ENCODE measurements at regions not wholly inside any gene's neighbourhood (a gene's known extent, or its start where the extent isn't known, plus 50 kb on each side); places are given as distances from the start of the nearest gene placed in this dataset.

DNA sequence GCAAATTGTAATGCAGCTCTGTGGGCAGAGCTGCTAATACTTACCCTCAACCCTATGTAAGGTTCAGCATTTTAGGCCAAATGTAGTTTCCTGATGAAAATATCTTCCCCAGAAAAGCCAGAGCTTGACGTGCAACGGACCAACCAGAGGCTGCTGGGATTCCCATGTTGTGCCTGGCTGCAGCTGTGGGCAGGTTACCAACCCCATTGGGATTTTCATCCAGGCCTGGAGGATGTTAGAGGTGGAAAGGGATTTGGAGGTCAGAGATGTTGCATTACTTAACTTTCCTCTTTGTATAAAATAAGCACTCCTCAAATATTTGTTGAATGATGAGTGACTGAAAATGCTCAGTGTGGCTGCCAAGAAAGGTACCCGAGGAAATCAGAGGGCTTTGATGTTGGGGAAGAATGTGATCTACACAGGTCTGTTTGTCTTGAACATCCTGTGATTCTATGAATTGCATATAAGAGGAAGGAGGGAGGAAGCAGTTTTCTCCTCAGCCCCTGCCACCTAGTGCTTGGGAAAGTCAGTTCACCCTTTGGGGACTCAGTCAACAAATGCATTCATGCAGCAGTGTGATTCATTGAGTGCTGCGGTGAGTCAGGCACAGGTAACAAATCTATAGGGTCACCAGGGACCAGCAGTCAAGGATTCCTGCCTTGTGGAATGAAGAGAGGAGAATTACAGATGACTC lies 487.2 kb downstream of the RPS24 start:
- TF ChIP-seq HDGF (IDR thresholded peaks at IDR 0.05; ENCODE audit: borderline replicate concordance) (no peak), L3MBTL2 (conservative IDR thresholded peaks at IDR 0.05) (no peak), LEF1 (IDR thresholded peaks at IDR 0.05; ENCODE audit: borderline replicate concordance) (no peak), ZNF384 (IDR thresholded peaks at IDR 0.05) (no peak), TARDBP (IDR thresholded peaks at IDR 0.05) (no peak), FOXK2 (IDR thresholded peaks at IDR 0.05) (no peak), SP1 (IDR thresholded peaks at IDR 0.05) (no peak), ARNT (IDR thresholded peaks at IDR 0.05) (no peak), SUZ12 (IDR thresholded peaks at IDR 0.05) (no peak)
- TF ChIP-seq, protein P1, sequence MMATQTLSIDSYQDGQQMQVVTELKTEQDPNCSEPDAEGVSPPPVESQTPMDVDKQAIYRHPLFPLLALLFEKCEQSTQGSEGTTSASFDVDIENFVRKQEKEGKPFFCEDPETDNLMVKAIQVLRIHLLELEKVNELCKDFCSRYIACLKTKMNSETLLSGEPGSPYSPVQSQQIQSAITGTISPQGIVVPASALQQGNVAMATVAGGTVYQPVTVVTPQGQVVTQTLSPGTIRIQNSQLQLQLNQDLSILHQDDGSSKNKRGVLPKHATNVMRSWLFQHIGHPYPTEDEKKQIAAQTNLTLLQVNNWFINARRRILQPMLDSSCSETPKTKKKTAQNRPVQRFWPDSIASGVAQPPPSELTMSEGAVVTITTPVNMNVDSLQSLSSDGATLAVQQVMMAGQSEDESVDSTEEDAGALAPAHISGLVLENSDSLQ (IDR thresholded peaks at IDR 0.05): no peak
- ChIA-PET CTCF (no interaction called here), POLR2A (no interaction called here)
- DNase-seq (ENCODE audit: extremely low spot score): peak; percentile 19

DNA sequence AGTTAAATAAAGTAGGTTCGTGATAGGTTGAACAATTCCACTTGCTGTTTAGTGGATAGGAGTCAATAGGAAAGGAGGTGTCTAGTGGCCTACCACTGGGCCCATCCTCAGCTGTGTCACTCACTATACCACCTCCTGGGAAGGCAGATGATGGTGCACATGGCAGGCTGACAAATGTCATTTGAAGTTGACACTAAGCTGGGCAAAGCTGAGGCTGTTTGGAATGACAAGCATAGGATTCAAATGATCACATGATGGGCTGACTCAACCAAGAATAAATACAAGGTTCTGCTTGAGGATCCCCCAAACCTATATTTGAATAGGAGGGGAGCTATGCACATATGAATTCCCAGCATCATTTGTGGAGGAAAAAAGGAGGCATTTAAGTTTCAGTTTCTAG lies 489.8 kb downstream of the RPS24 start:
- no peak for DNase-seq (ENCODE audit: extremely low spot score)
- TF ChIP-seq NFRKB (IDR thresholded peaks at IDR 0.05) (no peak), LEF1 (IDR thresholded peaks at IDR 0.05; ENCODE audit: borderline replicate concordance) (no peak), ARNT (IDR thresholded peaks at IDR 0.05) (no peak)
- ChIA-PET POLR2A (no interaction called here), CTCF (interaction anchor here (1.5 kb wide), 1 partner anchor 8 kb away, joined by 3 read pairs; no protein-coding TSS in a partner anchor)

DNA sequence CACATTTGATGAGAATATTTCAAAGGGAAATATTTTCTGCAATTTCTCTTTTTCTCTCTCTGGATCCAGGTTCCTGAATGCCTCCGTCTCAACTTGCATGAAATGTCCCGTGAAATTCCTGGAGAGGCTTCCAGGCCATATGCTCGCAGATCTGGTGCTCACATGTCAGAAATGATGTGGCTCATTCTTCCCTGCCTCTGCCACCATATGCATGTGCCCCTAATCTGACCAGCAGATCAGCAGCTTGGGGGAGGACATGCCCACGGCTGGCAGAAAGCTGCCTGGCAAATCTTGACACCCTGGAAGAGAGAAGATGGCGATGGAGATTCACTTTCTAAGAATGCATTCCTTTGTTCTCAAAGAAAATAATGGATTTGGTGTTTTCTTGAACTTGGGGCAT lies 490.7 kb downstream of the RPS24 start:
- ChIA-PET POLR2A (no interaction called here), CTCF (interaction anchor here (0.6 to 1.5 kb wide), 2 partner anchors 9 to 91 kb away, joined by 3 read pairs; no protein-coding TSS in a partner anchor)
- no peak for TF ChIP-seq CTBP1 (IDR thresholded peaks at IDR 0.05; ENCODE audit: borderline replicate concordance)

DNA sequence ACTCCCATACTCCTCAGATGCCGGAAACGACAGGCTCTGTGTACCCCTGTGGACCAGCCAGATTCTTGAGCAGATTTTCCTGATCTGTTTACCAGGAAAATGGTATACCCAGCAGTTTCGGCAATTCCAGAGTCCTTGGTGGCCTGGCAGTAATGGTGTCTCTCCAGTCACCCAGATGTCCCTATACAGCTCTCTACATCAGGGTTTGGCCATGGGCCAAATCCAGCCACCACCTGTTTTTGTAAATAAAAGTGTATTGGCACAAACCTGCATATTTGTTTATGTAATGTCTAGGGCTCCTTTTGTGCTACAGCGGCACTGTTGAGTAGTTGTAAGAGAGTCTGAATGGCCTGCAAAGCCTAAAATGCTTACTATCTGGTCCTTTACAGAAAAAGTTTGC lies 491.3 kb downstream of the RPS24 start:
- no peak for DNase-seq (ENCODE audit: extremely low spot score)
- ChIA-PET CTCF (interaction anchor here (0.6 to 1.5 kb wide), 2 partner anchors 9 to 91 kb away, joined by 3 read pairs; no protein-coding TSS in a partner anchor), POLR2A (no interaction called here)
- no peak for TF ChIP-seq LEF1 (IDR thresholded peaks at IDR 0.05; ENCODE audit: borderline replicate concordance)
- no peak for TF ChIP-seq BHLHE40 (IDR thresholded peaks at IDR 0.05; ENCODE audit: borderline replicate concordance)
- TF ChIP-seq ELF4 (IDR thresholded peaks at IDR 0.05): no peak
- no peak for TF ChIP-seq SUZ12 (IDR thresholded peaks at IDR 0.05)
- no peak for TF ChIP-seq ZNF384 (IDR thresholded peaks at IDR 0.05)
- TF ChIP-seq NFRKB (IDR thresholded peaks at IDR 0.05): no peak
- TF ChIP-seq HDGF (IDR thresholded peaks at IDR 0.05; ENCODE audit: borderline replicate concordance): no peak
- no peak for TF ChIP-seq FOXA1 (IDR thresholded peaks at IDR 0.05)
- TF ChIP-seq CTBP1 (IDR thresholded peaks at IDR 0.05; ENCODE audit: borderline replicate concordance): no peak
- TF ChIP-seq, protein P1 (IDR thresholded peaks at IDR 0.05): no peak
- TF ChIP-seq FOXM1 (IDR thresholded peaks at IDR 0.05; ENCODE audit: borderline replicate concordance): no peak
- no peak for TF ChIP-seq FOXK2 (IDR thresholded peaks at IDR 0.05)
- no peak for TF ChIP-seq ARNT (IDR thresholded peaks at IDR 0.05)

More for the DNA sequence above, 490.7 kb downstream of the RPS24 start:
- no peak for DNase-seq (ENCODE audit: extremely low spot score)

DNA sequence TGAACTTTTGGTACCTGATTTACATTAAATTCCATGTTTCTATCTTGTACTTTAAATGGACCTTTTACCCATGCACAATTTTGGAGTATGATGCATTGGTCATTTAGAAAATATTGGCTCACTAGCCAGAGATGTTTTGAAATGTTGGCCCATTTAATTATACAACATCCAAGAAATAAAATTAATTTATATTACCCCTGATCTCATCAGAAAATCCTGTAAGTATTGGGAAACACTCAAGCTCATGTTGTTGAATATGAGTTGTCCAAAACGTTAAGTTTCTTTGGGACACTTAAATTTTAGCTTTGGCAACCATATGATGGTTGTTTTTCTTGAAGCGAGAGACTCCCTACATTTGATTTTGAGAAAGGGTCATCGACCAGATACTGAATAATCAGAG lies 492.7 kb downstream of the RPS24 start:
- ChIA-PET CTCF (no interaction called here), POLR2A (no interaction called here)
- no peak for DNase-seq (ENCODE audit: extremely low spot score)
- TF ChIP-seq ZNF384 (IDR thresholded peaks at IDR 0.05) (no peak), ELF4 (IDR thresholded peaks at IDR 0.05) (no peak), L3MBTL2 (conservative IDR thresholded peaks at IDR 0.05) (no peak), BHLHE40 (IDR thresholded peaks at IDR 0.05; ENCODE audit: borderline replicate concordance) (no peak)

DNA sequence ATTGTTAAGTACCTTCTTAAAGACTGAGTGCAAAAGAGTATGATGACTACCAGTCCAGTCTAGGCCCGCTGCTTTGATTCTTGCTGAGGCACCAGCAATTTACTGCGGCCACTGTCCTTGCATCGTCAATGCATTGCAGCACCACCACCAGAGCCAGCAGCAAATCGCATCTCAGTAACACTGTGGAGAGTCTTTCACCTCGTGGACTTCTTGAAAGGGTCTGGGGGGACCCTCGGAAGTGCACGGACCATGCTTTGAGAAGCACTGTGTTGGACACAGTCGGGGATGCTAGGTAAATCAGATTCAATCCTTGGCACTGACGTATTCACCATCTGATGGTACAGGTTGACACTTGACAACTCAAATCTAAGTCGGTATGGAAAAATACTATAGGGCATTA lies 493.6 kb downstream of the RPS24 start:
- ChIA-PET POLR2A (no interaction called here), CTCF (no interaction called here)
- TF ChIP-seq CTBP1 (IDR thresholded peaks at IDR 0.05; ENCODE audit: borderline replicate concordance) (no peak), LEF1 (IDR thresholded peaks at IDR 0.05; ENCODE audit: borderline replicate concordance) (no peak), BHLHE40 (IDR thresholded peaks at IDR 0.05; ENCODE audit: borderline replicate concordance) (no peak), HDGF (IDR thresholded peaks at IDR 0.05; ENCODE audit: borderline replicate concordance) (no peak), ARNT (IDR thresholded peaks at IDR 0.05) (no peak), NFRKB (IDR thresholded peaks at IDR 0.05) (no peak), FOXA1 (IDR thresholded peaks at IDR 0.05) (no peak), ZNF384 (IDR thresholded peaks at IDR 0.05) (no peak), FOXM1 (IDR thresholded peaks at IDR 0.05; ENCODE audit: borderline replicate concordance) (no peak), ELF4 (IDR thresholded peaks at IDR 0.05) (no peak), FOXK2 (IDR thresholded peaks at IDR 0.05) (no peak), L3MBTL2 (conservative IDR thresholded peaks at IDR 0.05) (no peak), TARDBP (IDR thresholded peaks at IDR 0.05) (no peak), SUZ12 (IDR thresholded peaks at IDR 0.05) (no peak), SP1 (IDR thresholded peaks at IDR 0.05) (no peak)
- TF ChIP-seq, protein P1 (IDR thresholded peaks at IDR 0.05): no peak
- DNase-seq (ENCODE audit: extremely low spot score): no peak

DNA sequence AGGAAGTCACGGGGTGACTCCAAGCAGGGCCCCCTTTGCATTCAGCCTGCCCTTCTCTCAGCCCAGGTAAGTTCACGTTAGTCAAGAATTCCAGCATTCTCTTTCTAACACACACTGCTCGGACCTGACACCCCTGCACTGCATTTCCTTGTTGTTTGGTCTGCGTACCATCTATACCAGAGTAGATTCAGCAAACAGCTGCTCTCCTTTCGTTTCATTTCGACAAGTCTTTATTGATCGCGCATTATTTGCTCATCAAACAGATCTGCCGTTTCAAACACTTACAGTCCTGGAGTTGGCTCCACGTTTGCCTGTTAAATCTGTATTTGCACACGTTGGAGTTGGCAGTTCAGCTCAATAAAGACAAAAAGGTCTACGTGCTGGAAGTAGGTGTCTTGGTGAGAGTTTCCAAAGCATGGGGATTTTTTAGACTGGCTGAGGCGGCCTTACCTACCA lies 495.1 kb downstream of the RPS24 start:
- TF ChIP-seq LEF1 (IDR thresholded peaks at IDR 0.05; ENCODE audit: borderline replicate concordance) (no peak), HDGF (IDR thresholded peaks at IDR 0.05; ENCODE audit: borderline replicate concordance) (no peak), FOXA1 (IDR thresholded peaks at IDR 0.05) (no peak), ZNF384 (IDR thresholded peaks at IDR 0.05) (no peak), TARDBP (IDR thresholded peaks at IDR 0.05) (no peak), SP1 (IDR thresholded peaks at IDR 0.05) (no peak), CTBP1 (IDR thresholded peaks at IDR 0.05; ENCODE audit: borderline replicate concordance) (no peak), ARNT (IDR thresholded peaks at IDR 0.05) (no peak), ELF4 (IDR thresholded peaks at IDR 0.05) (no peak), BHLHE40 (IDR thresholded peaks at IDR 0.05; ENCODE audit: borderline replicate concordance) (no peak), FOXK2 (IDR thresholded peaks at IDR 0.05) (no peak), SUZ12 (IDR thresholded peaks at IDR 0.05) (no peak)
- TF ChIP-seq, protein P1 (IDR thresholded peaks at IDR 0.05): no peak
- CTCF ChIA-PET: no interaction called here
- POLR2A ChIA-PET: no interaction called here
- no peak for DNase-seq (ENCODE audit: extremely low spot score)

Data from HEK293T (cell line).